Right atrium auricular region (tissue), 2 donors: ENCODE measurements at regions not wholly inside any gene's neighbourhood (a gene's known extent, or its start where the extent isn't known, plus 50 kb on each side); places are given as distances from the start of the nearest gene placed in this dataset.
"Not testable (repeated sequence)": the region's sequence is repeated elsewhere in the genome, so short reads cannot be mapped to it uniquely, and the experiment has no call there.

Experiments
- DNase-seq: peaks from one replicate; pipeline ENCODE4 v3.0.0-alpha.2; 2019; ENCODE audit warnings: low spot score
- H3K27ac ChIP-seq, 2 donors: fragments of 200-600 bp; sonication (generic); 1 replicate in 1 of 2; 2 replicates in 1 of 2; pipeline ENCODE4 v1.5.1; 2016 to 2019
- H3K27me3 ChIP-seq, 2 donors: fragments of 200-600 bp; sonication (generic); one replicate each; pipeline versions ENCODE4 v1.5.1 to v1.6.0; 2017 to 2019
- H3K36me3 ChIP-seq: fragments of 200-600 bp; sonication (generic); one replicate; pipeline ENCODE4 v1.5.1; 2016
- H3K4me1 ChIP-seq, 2 donors: fragments of 200-600 bp; sonication (generic); one replicate each; pipeline versions ENCODE4 v1.5.1 to v1.6.0; 2017 to 2019
- H3K4me3 ChIP-seq, 2 donors: fragments of 200-600 bp; sonication (generic); 1 replicate in 1 of 2; 2 replicates in 1 of 2; pipeline ENCODE4 v1.5.1; 2017 to 2019; ENCODE audit warnings: mild to moderate bottlenecking in 1 of 2, moderate library complexity in 1 of 2
- H3K9me3 ChIP-seq, 2 donors: fragments of 200-600 bp; sonication (generic); one replicate each; pipeline ENCODE4 v1.5.1; 2019
- TF ChIP-seq, protein P1 (sequence below), 2 donors: fragments of 200-600 bp; sonication (generic); IDR thresholded peaks; one replicate each; pipeline ENCODE4 v1.5.1; 2019; ENCODE audit warnings: antibody characterized with exemption in 2 of 2

DNA sequence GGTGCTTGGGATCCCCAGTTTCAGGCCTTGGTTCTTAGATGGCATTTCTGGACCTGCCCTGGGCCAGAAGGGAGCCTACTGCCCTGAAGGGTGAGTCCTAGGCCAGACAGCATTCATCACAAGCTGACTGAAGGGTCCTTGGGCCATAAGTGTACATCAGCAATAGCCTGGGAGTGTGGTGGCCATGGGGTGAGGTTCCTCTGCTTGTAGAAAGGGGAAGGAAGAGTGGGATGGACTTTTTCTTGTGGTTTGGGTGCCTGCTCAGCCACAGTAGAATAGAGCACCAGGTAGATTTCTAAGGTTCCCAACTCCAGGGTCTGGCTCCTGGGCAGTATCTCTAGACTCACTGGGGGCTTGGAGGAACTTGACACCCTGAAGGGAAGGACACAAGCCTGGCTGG, 95.2 kb upstream of the PHF24 start:
- H3K36me3 ChIP-seq, result no peaks in the 10 kb centered on the region
- H3K4me1 ChIP-seq, result no peaks in the 10 kb centered on the region
- no peaks in the 10 kb centered on the region for H3K27me3 ChIP-seq
- no peak overlapping the region for H3K4me3 ChIP-seq
- DNase-seq, result no peak
- TF ChIP-seq, protein P1, sequence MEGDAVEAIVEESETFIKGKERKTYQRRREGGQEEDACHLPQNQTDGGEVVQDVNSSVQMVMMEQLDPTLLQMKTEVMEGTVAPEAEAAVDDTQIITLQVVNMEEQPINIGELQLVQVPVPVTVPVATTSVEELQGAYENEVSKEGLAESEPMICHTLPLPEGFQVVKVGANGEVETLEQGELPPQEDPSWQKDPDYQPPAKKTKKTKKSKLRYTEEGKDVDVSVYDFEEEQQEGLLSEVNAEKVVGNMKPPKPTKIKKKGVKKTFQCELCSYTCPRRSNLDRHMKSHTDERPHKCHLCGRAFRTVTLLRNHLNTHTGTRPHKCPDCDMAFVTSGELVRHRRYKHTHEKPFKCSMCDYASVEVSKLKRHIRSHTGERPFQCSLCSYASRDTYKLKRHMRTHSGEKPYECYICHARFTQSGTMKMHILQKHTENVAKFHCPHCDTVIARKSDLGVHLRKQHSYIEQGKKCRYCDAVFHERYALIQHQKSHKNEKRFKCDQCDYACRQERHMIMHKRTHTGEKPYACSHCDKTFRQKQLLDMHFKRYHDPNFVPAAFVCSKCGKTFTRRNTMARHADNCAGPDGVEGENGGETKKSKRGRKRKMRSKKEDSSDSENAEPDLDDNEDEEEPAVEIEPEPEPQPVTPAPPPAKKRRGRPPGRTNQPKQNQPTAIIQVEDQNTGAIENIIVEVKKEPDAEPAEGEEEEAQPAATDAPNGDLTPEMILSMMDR (IDR thresholded peaks at IDR 0.05), result no peak
- H3K27ac ChIP-seq, result no peak overlapping the region
- peaks cover 0 to 35% of the 10 kb centered on the region in 2 donors for H3K9me3 ChIP-seq

DNA sequence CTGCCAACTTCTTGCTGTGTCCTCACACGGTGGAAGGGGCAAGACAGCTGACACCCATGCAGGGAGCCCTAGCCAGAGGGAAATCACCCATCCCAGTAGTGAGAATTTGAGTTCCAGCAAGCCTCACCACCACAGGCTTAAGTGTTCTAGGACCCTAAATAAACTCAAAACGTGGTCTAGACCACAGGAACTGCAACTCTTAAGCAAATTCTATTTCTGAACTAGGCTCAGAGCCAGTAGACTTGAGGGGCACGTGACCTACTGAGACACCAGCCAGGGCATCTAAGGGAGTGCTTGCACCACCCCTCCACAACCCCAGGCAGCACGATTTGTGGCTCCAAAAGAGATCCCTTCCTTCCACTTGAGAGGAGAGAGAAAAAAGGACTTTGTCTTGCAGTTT, 96.0 kb upstream of the PHF24 start:
- TF ChIP-seq, protein P1 (IDR thresholded peaks at IDR 0.05), result no peak
- Histone ChIP-seq H3K9me3 (peaks cover 0 to 41% of the 10 kb centered on the region in 2 donors), H3K4me3 (no peak overlapping the region), H3K27me3 (no peaks in the 10 kb centered on the region), H3K4me1 (no peaks in the 10 kb centered on the region), H3K27ac (no peak overlapping the region), H3K36me3 (no peaks in the 10 kb centered on the region)
- DNase-seq, result no peak

DNA sequence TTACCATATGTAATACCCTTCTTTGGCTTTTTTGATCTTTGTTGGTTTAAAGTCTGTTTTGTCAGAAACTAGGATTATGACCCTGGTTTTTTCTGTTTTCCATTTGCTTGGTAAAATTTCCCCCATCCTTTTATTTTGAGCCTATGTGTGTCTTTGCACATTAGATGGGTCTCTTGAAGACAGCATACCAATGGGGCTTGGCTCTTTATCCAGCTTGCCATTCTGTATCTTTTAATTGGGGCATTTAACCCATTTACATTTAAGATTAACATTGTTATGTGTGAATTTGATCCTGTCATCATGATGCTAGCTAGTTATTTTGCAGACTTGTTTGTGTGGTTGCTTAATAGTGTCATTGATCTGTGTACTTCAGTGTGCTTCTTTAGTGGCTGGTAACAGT, 103.1 kb upstream of the PHF24 start:
- not testable (repeated sequence) for H3K27me3 ChIP-seq, DNase-seq, H3K27ac ChIP-seq, H3K4me3 ChIP-seq, H3K36me3 ChIP-seq, H3K4me1 ChIP-seq
- H3K9me3 ChIP-seq, result peaks cover 0 to 49% of the 10 kb centered on the region in 2 donors

DNA sequence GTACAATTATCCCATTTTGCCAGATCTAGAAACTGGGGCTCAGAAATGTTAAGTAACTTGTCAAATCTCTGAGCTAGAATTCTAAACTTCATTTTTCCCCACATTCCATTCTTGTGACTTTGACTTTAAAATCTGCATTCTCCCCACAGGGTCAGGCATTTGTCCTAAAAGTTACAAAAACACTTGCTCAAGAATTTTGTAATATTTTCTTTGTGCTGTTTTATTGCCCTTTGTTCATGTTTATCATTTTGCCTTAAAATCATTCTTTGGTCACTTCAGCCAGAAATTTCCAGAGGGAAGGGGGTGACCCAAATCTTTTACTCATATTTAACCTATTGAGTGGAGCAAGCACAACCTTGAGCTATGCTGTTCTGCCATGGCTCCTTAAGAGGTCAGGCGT, 120.1 kb upstream of the CCL21 start:
- H3K27ac ChIP-seq, result no peak overlapping the region
- H3K27me3 ChIP-seq, result no peaks in the 10 kb centered on the region
- no peaks in the 10 kb centered on the region for H3K4me1 ChIP-seq
- no peak for DNase-seq
- H3K36me3 ChIP-seq, result no peaks in the 10 kb centered on the region
- no peak overlapping the region for H3K4me3 ChIP-seq
- TF ChIP-seq, protein P1 (IDR thresholded peaks at IDR 0.05), result no peak
- H3K9me3 ChIP-seq, result no peaks in the 10 kb centered on the region

DNA sequence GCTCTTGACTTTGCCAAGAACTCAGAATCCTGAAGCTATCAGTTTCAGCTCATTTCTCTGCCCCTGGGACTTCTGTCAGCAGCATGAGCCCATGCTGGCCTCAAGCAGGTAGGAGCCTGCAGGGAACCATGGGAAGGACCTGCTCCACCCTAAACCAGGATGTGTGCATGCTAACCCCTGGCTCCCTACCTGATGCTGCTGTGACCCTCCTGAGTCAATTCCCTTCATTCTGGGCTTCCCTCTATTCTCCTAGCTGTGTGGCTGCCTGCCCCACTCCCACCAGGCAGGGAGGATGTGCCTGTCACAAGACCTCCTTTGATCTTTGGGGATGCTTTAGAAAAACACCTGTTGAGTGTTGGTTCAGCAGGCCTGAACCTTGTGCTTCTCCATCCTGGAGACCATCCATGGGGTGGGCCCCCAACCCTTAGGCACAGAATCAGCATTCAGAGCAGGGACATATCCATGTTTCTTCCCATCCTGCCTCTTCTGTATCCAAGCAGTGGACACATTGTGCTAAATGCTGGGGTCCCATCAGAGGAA, 117.1 kb upstream of the CCL21 start:
- TF ChIP-seq, protein P1 (IDR thresholded peaks at IDR 0.05), result no peak
- DNase-seq, result no peak

DNA sequence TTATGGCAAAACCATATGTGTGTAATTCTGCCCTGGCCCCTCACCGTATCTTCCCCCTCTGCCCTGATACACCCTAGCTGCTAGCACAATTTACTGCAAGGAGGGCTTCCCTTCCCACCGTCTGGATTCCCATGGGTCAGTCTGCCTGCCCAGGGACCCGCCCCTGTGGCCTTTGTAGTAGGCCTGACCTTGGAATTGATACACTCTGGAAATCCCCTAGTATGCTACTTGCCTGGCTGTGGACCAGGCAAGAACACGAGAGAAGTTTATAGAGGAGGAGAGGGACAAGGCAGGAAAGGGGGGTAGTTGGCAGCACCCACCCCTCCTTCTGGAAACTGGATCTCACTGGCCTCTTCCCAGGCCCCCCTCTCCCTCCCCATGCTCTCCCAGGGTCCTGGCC, 115.8 kb upstream of the CCL21 start:
- TF ChIP-seq, protein P1 (IDR thresholded peaks at IDR 0.05), result no peak
- Histone ChIP-seq H3K4me1 (no peaks in the 10 kb centered on the region), H3K27ac (no peak overlapping the region), H3K36me3 (no peaks in the 10 kb centered on the region), H3K27me3 (no peaks in the 10 kb centered on the region), H3K9me3 (peaks cover 0 to 1% of the 10 kb centered on the region in 2 donors), H3K4me3 (no peak overlapping the region)
- DNase-seq, result no peak

More for the DNA sequence above, 117.1 kb upstream of the CCL21 start:
- Histone ChIP-seq H3K27ac (no peak overlapping the region), H3K36me3 (no peaks in the 10 kb centered on the region), H3K27me3 (no peaks in the 10 kb centered on the region), H3K9me3 (no peaks in the 10 kb centered on the region), H3K4me1 (no peaks in the 10 kb centered on the region), H3K4me3 (no peak overlapping the region)
